Breast epithelium (tissue), 3 donors: ENCODE measurements at regions not wholly inside any gene's neighbourhood (a gene's known extent, or its start where the extent isn't known, plus 50 kb on each side); places are given as distances from the start of the nearest gene placed in this dataset.

Experiments
- POLR2AphosphoS5 ChIP-seq, 3 donors: sonication (generic); formaldehyde crosslinking; IDR thresholded peaks; one replicate each; pipeline ENCODE4 v1.6.1; 2017; ENCODE audit warnings: antibody characterized with exemption in 3 of 3
- TF ChIP-seq, protein P1 (sequence below), 3 donors: fragments of 450-650 bp; IDR thresholded peaks; one replicate each; pipeline ENCODE4 v1.5.1; 2016 to 2017; ENCODE audit warnings: antibody characterized with exemption in 3 of 3, mild to moderate bottlenecking in 3 of 3, moderate library complexity in 3 of 3

DNA sequence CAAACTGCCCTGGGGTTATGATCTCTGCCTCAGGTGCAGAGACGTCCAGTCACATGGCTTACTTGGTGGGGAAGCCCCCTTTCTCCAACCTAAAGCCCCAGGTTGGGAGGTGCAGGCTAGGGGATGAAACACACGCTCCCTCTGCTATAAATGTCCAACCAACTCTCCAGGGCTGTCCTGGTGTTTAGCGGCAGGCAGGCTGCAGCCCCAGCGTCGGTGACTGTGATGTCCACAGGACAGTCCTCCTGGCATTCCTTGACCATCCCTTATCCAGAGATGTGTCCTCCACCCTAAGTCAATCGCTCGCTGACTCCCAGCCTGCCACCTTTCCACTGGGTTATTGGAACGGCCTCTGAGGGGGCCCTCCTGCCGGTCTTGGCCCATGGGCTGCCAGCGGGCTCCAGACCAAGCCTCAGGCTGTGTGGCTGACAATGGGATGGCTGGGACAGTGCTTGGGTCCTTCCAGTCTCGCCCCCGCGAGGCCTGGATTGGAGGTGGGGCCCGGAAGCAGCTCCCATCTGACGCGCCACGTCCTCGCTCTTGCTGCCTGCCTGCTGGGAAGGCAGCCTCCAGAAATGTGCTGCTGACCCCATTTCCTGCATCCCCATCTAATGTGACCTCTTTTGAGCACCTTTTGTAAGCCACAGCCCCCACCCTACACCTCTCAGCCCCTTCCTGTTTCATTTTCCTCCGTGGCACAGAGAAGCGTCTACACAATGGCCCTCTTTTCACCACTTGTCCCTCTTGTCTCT is 60.8 kb upstream of the ADRA2C start:
- TF ChIP-seq POLR2AphosphoS5 (IDR thresholded peaks at IDR 0.05): no peak
- TF ChIP-seq, protein P1, sequence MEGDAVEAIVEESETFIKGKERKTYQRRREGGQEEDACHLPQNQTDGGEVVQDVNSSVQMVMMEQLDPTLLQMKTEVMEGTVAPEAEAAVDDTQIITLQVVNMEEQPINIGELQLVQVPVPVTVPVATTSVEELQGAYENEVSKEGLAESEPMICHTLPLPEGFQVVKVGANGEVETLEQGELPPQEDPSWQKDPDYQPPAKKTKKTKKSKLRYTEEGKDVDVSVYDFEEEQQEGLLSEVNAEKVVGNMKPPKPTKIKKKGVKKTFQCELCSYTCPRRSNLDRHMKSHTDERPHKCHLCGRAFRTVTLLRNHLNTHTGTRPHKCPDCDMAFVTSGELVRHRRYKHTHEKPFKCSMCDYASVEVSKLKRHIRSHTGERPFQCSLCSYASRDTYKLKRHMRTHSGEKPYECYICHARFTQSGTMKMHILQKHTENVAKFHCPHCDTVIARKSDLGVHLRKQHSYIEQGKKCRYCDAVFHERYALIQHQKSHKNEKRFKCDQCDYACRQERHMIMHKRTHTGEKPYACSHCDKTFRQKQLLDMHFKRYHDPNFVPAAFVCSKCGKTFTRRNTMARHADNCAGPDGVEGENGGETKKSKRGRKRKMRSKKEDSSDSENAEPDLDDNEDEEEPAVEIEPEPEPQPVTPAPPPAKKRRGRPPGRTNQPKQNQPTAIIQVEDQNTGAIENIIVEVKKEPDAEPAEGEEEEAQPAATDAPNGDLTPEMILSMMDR (IDR thresholded peaks at IDR 0.05): no peak
